ENCODE measurements at regions not wholly inside any gene's neighbourhood (a gene's known extent, or its start where the extent isn't known, plus 50 kb on each side); places are given as distances from the start of the nearest gene placed in this dataset.
A peak's percentile ranks its signal among the peaks of the same experiment; 100 is the strongest.
"Not testable (repeated sequence)": the region's sequence is repeated elsewhere in the genome, so short reads cannot be mapped to it uniquely, and the experiment has no call there.

- no peak for DNase-seq (ENCODE audit: low spot score)
Observed at GRCh38 chr11:80943226-80943625, 1502.4 kb upstream of the TENM4 start.

- DNase-seq (ENCODE audit: low spot score) = no peak
Observed at GRCh38 chr11:80937842-80938241, 1497.0 kb upstream of the TENM4 start.

- no peak for DNase-seq (ENCODE audit: low spot score)
Observed at GRCh38 chr11:80930038-80930437, 1489.2 kb upstream of the TENM4 start.

GRCh38 chr11:80929031-80929805 lies 1488.4 kb upstream of the TENM4 start:
- no peak for DNase-seq (ENCODE audit: low spot score)

GRCh38 chr11:80925321-80925720 lies 1484.5 kb upstream of the TENM4 start:
- DNase-seq (ENCODE audit: low spot score) = no peak

GRCh38 chr11:80921310-80921709 lies 1480.5 kb upstream of the TENM4 start:
- not testable (repeated sequence) for DNase-seq (ENCODE audit: low spot score)

- no peak for DNase-seq (ENCODE audit: low spot score)
Observed at GRCh38 chr11:80916173-80916798, 1475.5 kb upstream of the TENM4 start.

GRCh38 chr11:80914311-80914710 lies 1473.5 kb upstream of the TENM4 start:
- no peak for DNase-seq (ENCODE audit: low spot score)

- DNase-seq (ENCODE audit: low spot score) = no peak
Observed at GRCh38 chr11:80911666-80912065, 1470.8 kb upstream of the TENM4 start.

GRCh38 chr11:80900265-80900664 lies 1459.4 kb upstream of the TENM4 start:
- no peak for DNase-seq (ENCODE audit: low spot score)

- no peak for DNase-seq (ENCODE audit: low spot score)
Observed at GRCh38 chr11:80899381-80899780, 1458.6 kb upstream of the TENM4 start.

- DNase-seq (ENCODE audit: low spot score) = no peak
Observed at GRCh38 chr11:80898910-80899309, 1458.1 kb upstream of the TENM4 start.

GRCh38 chr11:80886684-80887083 lies 1445.9 kb upstream of the TENM4 start:
- DNase-seq (ENCODE audit: low spot score) = no peak

- DNase-seq (ENCODE audit: low spot score) = no peak
Observed at GRCh38 chr11:80873310-80873999, 1432.6 kb upstream of the TENM4 start.

GRCh38 chr11:80872116-80872728 lies 1431.4 kb upstream of the TENM4 start:
- no peak for DNase-seq (ENCODE audit: low spot score)

- DNase-seq (ENCODE audit: low spot score) = no peak
Observed at GRCh38 chr11:80868831-80869230, 1428.0 kb upstream of the TENM4 start.

GRCh38 chr11:80862011-80862410 lies 1421.2 kb upstream of the TENM4 start:
- no peak for DNase-seq (ENCODE audit: low spot score)

- DNase-seq (ENCODE audit: low spot score) = no peak
Observed at GRCh38 chr11:80861193-80861592, 1420.4 kb upstream of the TENM4 start.

- DNase-seq (ENCODE audit: low spot score) = no peak
Observed at GRCh38 chr11:80860632-80861031, 1419.8 kb upstream of the TENM4 start.

GRCh38 chr11:80856066-80856465 lies 1415.2 kb upstream of the TENM4 start:
- peak; percentile 51 for DNase-seq (ENCODE audit: low spot score)

- DNase-seq (ENCODE audit: low spot score) = no peak
Observed at GRCh38 chr11:80855426-80855825, 1414.6 kb upstream of the TENM4 start.

GRCh38 chr11:80849253-80849652 lies 1408.4 kb upstream of the TENM4 start:
- no peak for DNase-seq (ENCODE audit: low spot score)

- no peak for DNase-seq (ENCODE audit: low spot score)
Observed at GRCh38 chr11:80846979-80847378, 1406.1 kb upstream of the TENM4 start.

Data from SW480 (cell line).